Transverse colon (tissue), 4 donors: ENCODE measurements at regions not wholly inside any gene's neighbourhood (a gene's known extent, or its start where the extent isn't known, plus 50 kb on each side); places are given as distances from the start of the nearest gene placed in this dataset.
"Not testable (repeated sequence)": the region's sequence is repeated elsewhere in the genome, so short reads cannot be mapped to it uniquely, and the experiment has no call there.

Source experiments
- DNase-seq: peaks from one replicate; pipeline ENCODE4 v3.0.0-alpha.2; 2019
- H3K27ac ChIP-seq, 4 donors: fragments of 200-600 bp; sonication (generic); 2 replicates each; pipeline ENCODE4 v1.5.1; 2016 to 2018; ENCODE audit warnings: inconsistent platforms in 4 of 4
- H3K27me3 ChIP-seq: fragments of 200-600 bp; sonication (generic); 2 replicates; pipeline ENCODE4 v1.5.1; 2017; ENCODE audit warnings: inconsistent platforms
- H3K36me3 ChIP-seq, 4 donors: fragments of 200-600 bp; sonication (generic); 2 replicates each; pipeline ENCODE4 v1.5.1; 2017 to 2019; ENCODE audit warnings: inconsistent platforms in 4 of 4
- H3K4me1 ChIP-seq, 4 donors: fragments of 200-600 bp; sonication (generic); 2 replicates each; pipeline ENCODE4 v1.5.1; 2017 to 2020; ENCODE audit warnings: inconsistent platforms in 4 of 4
- H3K4me3 ChIP-seq, 4 donors: fragments of 200-600 bp; sonication (generic); 1 replicate in 1 of 4; 2 replicates in 3 of 4; pipeline versions ENCODE4 v1.5.1 to v1.6.1; 2017 to 2019; ENCODE audit warnings: inconsistent platforms in 4 of 4
- H3K9me3 ChIP-seq, 2 donors: fragments of 200-600 bp; sonication (generic); 2 replicates each; pipeline ENCODE4 v1.5.1; 2017 to 2019; ENCODE audit warnings: inconsistent platforms in 2 of 2
- CTCF ChIP-seq, 5 experiments: fragments of 200-600 bp in 3 of 5; fragments of 450-650 bp in 2 of 5; sonication (generic) in 3 of 5; IDR thresholded peaks; 1 replicate in 2 of 5; 2 replicates in 3 of 5; pipeline ENCODE4 v1.5.1; 2016 to 2017; ENCODE audit warnings: antibody characterized with exemption in 5 of 5, inconsistent platforms in 3 of 5, mild to moderate bottlenecking in 2 of 5, moderate library complexity in 1 of 5
- EP300 ChIP-seq: sonication (generic); formaldehyde crosslinking; IDR thresholded peaks from one replicate; pipeline ENCODE4 v1.6.1; 2017; ENCODE audit warnings: antibody characterized with exemption, low read depth
- POLR2A ChIP-seq: fragments of 450-650 bp; IDR thresholded peaks from one replicate; pipeline ENCODE4 v1.6.1; 2016; ENCODE audit warnings: antibody characterized with exemption, mild to moderate bottlenecking, moderate library complexity
- POLR2AphosphoS5 ChIP-seq, 3 donors: sonication (generic); formaldehyde crosslinking; IDR thresholded peaks; one replicate each; pipeline ENCODE4 v1.6.1; 2016; ENCODE audit warnings: antibody characterized with exemption in 3 of 3
- WGBS, 2 donors: methylation state at CpG; one replicate each; pipeline ENCODE4 v1.1.5; 2018; ENCODE audit warnings: low coverage in 1 of 2; 5-methylcytosine and 5-hydroxymethylcytosine counted together
- in situ Hi-C, 4 donors: fragments of 200-750 bp; cut with MboI; loops; one replicate each; pipeline versions ENCODE4 v1.15.0 to v1.15.1; 2017; ENCODE audit warnings: low sequenced_read_pairs in 3 of 4, low pct_ligation_motif_present in 1 of 4, low pct_unique_long_range_greater_than_20kb in 1 of 4
- intact Hi-C: fragments of 100-400 bp; cut with DNase I; formaldehyde crosslinking; loops from one replicate; pipeline ENCODE4 v1.15.1; 2023; ENCODE audit warnings: low total_unique reads

GRCh38 chr1:43098200-43098599 is 73.9 kb downstream of the EBNA1BP2 start:
- in situ Hi-C loops, result no loop called here
- TF ChIP-seq CTCF (IDR thresholded peaks at IDR 0.05), result no peak
- WGBS, 2 donors, result 78 to 85% methylated on average over 2 of the region's 2 CpGs

GRCh38 chr1:43096528-43096927 is 75.6 kb downstream of the EBNA1BP2 start:
- in situ Hi-C loops, DNase-seq, H3K9me3 ChIP-seq, H3K36me3 ChIP-seq, intact Hi-C loops, H3K4me1 ChIP-seq, H3K27ac ChIP-seq, H3K4me3 ChIP-seq, H3K27me3 ChIP-seq: not testable (repeated sequence)
- WGBS, 2 donors, result 83 to 92% methylated on average over 3 of the region's 3 CpGs

More at GRCh38 chr1:43098200-43098599, 73.9 kb downstream of the EBNA1BP2 start:
- no peak for DNase-seq
- Histone ChIP-seq H3K4me3 (no peak overlapping the region), H3K4me1 (no peaks in the 10 kb centered on the region), H3K36me3 (no peaks in the 10 kb centered on the region), H3K27me3 (peaks cover 4% of the 10 kb centered on the region), H3K27ac (no peak overlapping the region), H3K9me3 (no peaks in the 10 kb centered on the region)
- intact Hi-C loops, result no loop called here

GRCh38 chr1:43090812-43091211 is 81.3 kb downstream of the EBNA1BP2 start:
- intact Hi-C loops, H3K36me3 ChIP-seq, H3K9me3 ChIP-seq, H3K27ac ChIP-seq, DNase-seq, H3K27me3 ChIP-seq, H3K4me1 ChIP-seq, H3K4me3 ChIP-seq, in situ Hi-C loops: not testable (repeated sequence)
- 74 to 80% methylated on average over 6 to 7 of the region's 7 CpGs for WGBS, 2 donors

- H3K9me3 ChIP-seq, H3K4me1 ChIP-seq, H3K27ac ChIP-seq, H3K4me3 ChIP-seq, DNase-seq, H3K27me3 ChIP-seq, in situ Hi-C loops, intact Hi-C loops, H3K36me3 ChIP-seq: not testable (repeated sequence)
- WGBS, 2 donors, result 83 to 93% methylated on average over 2 of the region's 2 CpGs
Measured at GRCh38 chr1:43090157-43090556, 81.9 kb downstream of the EBNA1BP2 start.

- Histone ChIP-seq H3K4me1 (no peaks in the 10 kb centered on the region), H3K27me3 (peaks cover 3% of the 10 kb centered on the region), H3K9me3 (no peaks in the 10 kb centered on the region), H3K4me3 (no peak overlapping the region), H3K27ac (no peak overlapping the region), H3K36me3 (no peaks in the 10 kb centered on the region)
- in situ Hi-C loops (no loop called here), intact Hi-C loops (no loop called here)
- TF ChIP-seq CTCF (IDR thresholded peaks at IDR 0.05), result no peak
- no peak for TF ChIP-seq POLR2AphosphoS5 (IDR thresholded peaks at IDR 0.05)
- TF ChIP-seq POLR2A, result no peak
- TF ChIP-seq EP300, result no peak
- no peak for DNase-seq
- WGBS, 2 donors, result 95 to 100% methylated on average over 1 of the region's 1 CpG
Measured at GRCh38 chr1:43083375-43083891, 88.7 kb downstream of the EBNA1BP2 start.

- in situ Hi-C loops, result no loop called here
- WGBS, 2 donors, result 67 to 79% methylated on average over 6 of the region's 6 CpGs
Measured at GRCh38 chr1:43082740-43083139, 89.3 kb downstream of the EBNA1BP2 start.

More at GRCh38 chr1:43082740-43083139, 89.3 kb downstream of the EBNA1BP2 start:
- TF ChIP-seq POLR2A (no peak), POLR2AphosphoS5 (IDR thresholded peaks at IDR 0.05) (no peak), CTCF (IDR thresholded peaks at IDR 0.05) (no peak), EP300 (no peak)
- Histone ChIP-seq H3K27me3 (peaks cover 3% of the 10 kb centered on the region), H3K9me3 (no peaks in the 10 kb centered on the region), H3K4me1 (no peaks in the 10 kb centered on the region), H3K27ac (no peak overlapping the region), H3K4me3 (no peak overlapping the region), H3K36me3 (no peaks in the 10 kb centered on the region)
- intact Hi-C loops, result no loop called here
- no peak for DNase-seq
